Prostate gland (tissue), 2 donors: ENCODE measurements at regions not wholly inside any gene's neighbourhood (a gene's known extent, or its start where the extent isn't known, plus 50 kb on each side); places are given as distances from the start of the nearest gene placed in this dataset.

Source experiments
- DNase-seq: peaks from one replicate; pipeline ENCODE4 v3.0.0-alpha.2; 2019; ENCODE audit warnings: low spot score
- H3K27ac ChIP-seq, 2 donors: fragments of 200-600 bp; sonication (generic); 2 replicates each; pipeline ENCODE4 v1.5.1; 2017 to 2019
- H3K27me3 ChIP-seq: fragments of 200-600 bp; sonication (generic); replicated peaks from 2 replicates; pipeline ENCODE4 v1.5.1; 2019; ENCODE audit not compliant: insufficient read depth
- H3K36me3 ChIP-seq, 2 donors: fragments of 200-600 bp; sonication (generic); 1 replicate in 1 of 2; 2 replicates in 1 of 2; pipeline versions ENCODE4 v1.5.1 to v1.8.1; 2017 to 2019
- H3K4me1 ChIP-seq: fragments of 200-600 bp; sonication (generic); replicated peaks from 2 replicates; pipeline ENCODE4 v1.5.1; 2019
- H3K4me3 ChIP-seq, 2 donors: fragments of 200-600 bp; sonication (generic); 2 replicates each; pipeline ENCODE4 v1.5.1; 2017 to 2019
- H3K9me3 ChIP-seq: fragments of 200-600 bp; sonication (generic); 2 replicates; pipeline ENCODE4 v1.5.1; 2017
- CTCF ChIP-seq, 4 experiments: fragments of 200-600 bp in 2 of 4; fragments of 450-650 bp in 2 of 4; sonication (generic) in 2 of 4; IDR thresholded peaks; 1 replicate in 3 of 4; 2 replicates in 1 of 4; pipeline ENCODE4 v1.5.1; 2016 to 2019; ENCODE audit warnings: antibody characterized with exemption in 4 of 4, mild to moderate bottlenecking in 2 of 4, moderate library complexity in 2 of 4
- POLR2A ChIP-seq: fragments of 450-650 bp; IDR thresholded peaks from one replicate; pipeline ENCODE4 v1.6.1; 2016; ENCODE audit warnings: antibody characterized with exemption, mild to moderate bottlenecking
- POLR2AphosphoS5 ChIP-seq: sonication (generic); formaldehyde crosslinking; IDR thresholded peaks from one replicate; pipeline ENCODE4 v1.6.1; 2017; ENCODE audit warnings: antibody characterized with exemption
- WGBS: methylation state at CpG from one replicate; pipeline ENCODE4 v1.1.5; 2018; 5-methylcytosine and 5-hydroxymethylcytosine counted together
- intact Hi-C: fragments of 100-400 bp; cut with DNase I; formaldehyde crosslinking; loops from one replicate; pipeline ENCODE4 v1.14.2; 2022

DNA sequence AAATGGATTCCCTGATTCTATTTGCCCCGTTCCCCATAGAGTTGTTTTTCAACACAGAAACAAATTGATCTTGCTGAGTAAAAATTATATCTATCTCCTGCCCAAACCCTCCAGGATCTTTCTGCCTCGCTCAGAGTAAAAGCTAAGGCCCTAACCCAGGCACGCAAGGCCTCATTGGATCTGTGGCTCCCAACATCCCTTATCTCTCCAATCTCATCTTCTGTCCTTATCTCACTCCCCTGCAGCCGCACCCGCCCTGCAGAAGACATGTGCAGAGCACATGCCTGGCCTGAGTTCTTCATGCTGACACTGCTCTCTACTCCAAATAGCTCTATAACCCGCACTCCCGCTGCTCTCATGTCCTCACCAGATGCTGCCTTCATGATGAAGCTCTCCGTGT, 543.8 kb upstream of the ZFP42 start:
- intact Hi-C loops, result no loop called here

DNA sequence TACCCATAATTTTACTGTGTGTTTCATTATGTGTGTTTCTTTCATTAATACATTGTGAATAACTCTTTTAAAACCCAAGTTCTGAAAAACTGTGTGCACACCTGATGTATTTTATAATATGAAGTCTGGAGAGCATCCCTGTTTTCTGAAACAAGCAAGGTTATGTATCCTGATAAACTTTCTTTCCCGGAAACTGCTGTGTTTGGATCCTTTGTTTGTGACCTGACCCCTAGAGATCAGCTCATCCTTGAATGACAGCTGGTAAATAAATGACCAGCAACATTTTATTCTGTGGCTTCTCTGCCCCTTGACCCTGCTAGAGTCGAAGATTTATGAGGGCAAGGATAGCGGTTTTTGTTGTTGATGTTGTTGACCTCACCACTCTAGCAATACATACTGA, 535.6 kb upstream of the ZFP42 start:
- Histone ChIP-seq H3K36me3 (no peaks in the 10 kb centered on the region), H3K9me3 (no peaks in the 10 kb centered on the region), H3K4me1 (no peaks in the 10 kb centered on the region), H3K4me3 (no peak overlapping the region), H3K27me3 (no peaks in the 10 kb centered on the region), H3K27ac (no peak overlapping the region)
- TF ChIP-seq POLR2AphosphoS5, result no peak
- TF ChIP-seq CTCF (IDR thresholded peaks at IDR 0.05), result no peak
- no peak for TF ChIP-seq POLR2A
- no peak for DNase-seq
- intact Hi-C loops, result no loop called here
- 80% methylated on average over 3 of the region's 3 CpGs for WGBS

More for the DNA sequence above, 543.8 kb upstream of the ZFP42 start:
- DNase-seq, result no peak
- Histone ChIP-seq H3K27me3 (no peaks in the 10 kb centered on the region), H3K9me3 (no peaks in the 10 kb centered on the region), H3K36me3 (no peaks in the 10 kb centered on the region), H3K27ac (no peak overlapping the region), H3K4me1 (no peaks in the 10 kb centered on the region), H3K4me3 (no peak overlapping the region)
- TF ChIP-seq POLR2A (no peak), CTCF (IDR thresholded peaks at IDR 0.05) (no peak), POLR2AphosphoS5 (no peak)
- 95% methylated on average over 8 of the region's 8 CpGs for WGBS

DNA sequence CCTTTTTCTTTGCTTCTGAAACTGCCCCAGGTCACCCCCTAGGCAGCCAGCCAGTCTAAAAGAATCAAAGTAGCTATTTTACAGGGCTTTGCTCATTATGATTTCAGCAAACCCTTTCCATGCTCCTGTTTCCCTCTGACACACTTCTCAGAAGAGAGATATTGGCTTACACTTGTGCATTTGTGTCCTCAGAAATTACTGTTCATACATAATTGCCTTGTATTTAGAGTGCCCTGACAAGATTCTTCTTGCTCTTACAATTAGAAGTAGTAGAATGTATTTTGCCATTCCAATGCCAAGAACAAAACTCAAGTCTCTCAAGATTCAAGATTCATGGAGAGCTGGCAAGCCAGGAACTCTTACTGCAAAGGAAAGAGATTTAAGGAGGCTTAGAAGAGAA, 531.0 kb upstream of the ZFP42 start:
- Histone ChIP-seq H3K27ac (no peak overlapping the region), H3K4me3 (no peak overlapping the region), H3K4me1 (no peaks in the 10 kb centered on the region), H3K27me3 (no peaks in the 10 kb centered on the region), H3K9me3 (no peaks in the 10 kb centered on the region), H3K36me3 (no peaks in the 10 kb centered on the region)
- no peak for DNase-seq
- intact Hi-C loops, result no loop called here
- TF ChIP-seq CTCF (IDR thresholded peaks at IDR 0.05), result no peak
- TF ChIP-seq POLR2AphosphoS5, result no peak
- TF ChIP-seq POLR2A, result no peak

- intact Hi-C loops, result no loop called here
- H3K27me3 ChIP-seq, result no peaks in the 10 kb centered on the region
- H3K4me1 ChIP-seq, result no peaks in the 10 kb centered on the region
- H3K27ac ChIP-seq, result no peak overlapping the region
- WGBS, result 89% methylated on average over 2 of the region's 2 CpGs
- no peaks in the 10 kb centered on the region for H3K36me3 ChIP-seq
- no peak for DNase-seq
- no peak for TF ChIP-seq POLR2AphosphoS5
- TF ChIP-seq POLR2A, result no peak
- no peak for TF ChIP-seq CTCF (IDR thresholded peaks at IDR 0.05)
- no peak overlapping the region for H3K4me3 ChIP-seq
- H3K9me3 ChIP-seq, result no peaks in the 10 kb centered on the region
Observed at GRCh38 chr4:187467224-187467623, 528.3 kb upstream of the ZFP42 start.

DNA sequence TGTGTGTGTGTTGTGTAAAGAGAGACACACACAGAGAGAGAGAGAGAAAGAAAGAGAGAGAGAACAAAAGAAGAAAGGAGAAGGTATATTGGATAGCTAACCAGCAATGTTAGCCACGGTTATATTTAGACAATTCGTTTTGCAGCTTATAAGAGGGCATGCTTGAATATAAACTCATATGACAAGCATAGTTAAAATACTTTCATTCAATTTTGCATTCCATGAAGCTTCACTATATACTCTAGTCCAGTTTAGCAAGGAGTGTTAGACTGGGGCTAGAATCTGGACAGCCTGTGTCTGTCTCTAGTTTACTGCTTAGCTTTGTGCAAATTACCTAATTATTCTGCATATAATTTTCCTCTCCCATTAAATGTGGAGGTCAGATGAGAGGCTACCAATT, 525.9 kb upstream of the ZFP42 start:
- no peaks in the 10 kb centered on the region for H3K36me3 ChIP-seq
- no peak for DNase-seq
- intact Hi-C loops, result no loop called here
- 54% methylated on average over 2 of the region's 2 CpGs for WGBS
- no peaks in the 10 kb centered on the region for H3K4me1 ChIP-seq
- TF ChIP-seq POLR2A (no peak), CTCF (IDR thresholded peaks at IDR 0.05) (no peak), POLR2AphosphoS5 (no peak)
- no peak overlapping the region for H3K27ac ChIP-seq
- H3K9me3 ChIP-seq, result no peaks in the 10 kb centered on the region
- H3K4me3 ChIP-seq, result no peak overlapping the region
- H3K27me3 ChIP-seq, result no peaks in the 10 kb centered on the region
